ENCODE measurements at regions not wholly inside any gene's neighbourhood (a gene's known extent, or its start where the extent isn't known, plus 50 kb on each side); places are given as distances from the start of the nearest gene placed in this dataset.

- Mint-ChIP-seq H3K9me3 (peaks cover 0 to 3% (median 0%) of the 10 kb centered on the region in 6 donors), H3K27ac (no peak overlapping the region), H3K4me1 (no peaks in the 10 kb centered on the region), H3K4me3 (no peak overlapping the region), H3K36me3 (no peaks in the 10 kb centered on the region), H3K27me3 (ENCODE audit: low read depth in 3 of 3) (peaks cover 0 to 1% (median 0%) of the 10 kb centered on the region in 3 donors)
- DNase-seq, result no peak
These were observed 469.8 kb upstream of the WWC1 start for GRCh38 chr5:167821669-167822068.

- Mint-ChIP-seq H3K4me3 (no peak overlapping the region), H3K27ac (no peak overlapping the region), H3K4me1 (no peaks in the 10 kb centered on the region), H3K36me3 (no peaks in the 10 kb centered on the region), H3K27me3 (ENCODE audit: low read depth in 3 of 3) (peaks cover 0 to 1% (median 0%) of the 10 kb centered on the region in 3 donors), H3K9me3 (peaks cover 0 to 3% (median 0%) of the 10 kb centered on the region in 6 donors)
- DNase-seq, result no peak
These were observed 469.2 kb upstream of the WWC1 start for GRCh38 chr5:167822241-167822640.

- Mint-ChIP-seq H3K4me1 (no peaks in the 10 kb centered on the region), H3K9me3 (peaks cover 0 to 3% (median 0%) of the 10 kb centered on the region in 6 donors), H3K27me3 (ENCODE audit: low read depth in 3 of 3) (peaks cover 2 to 3% (median 2%) of the 10 kb centered on the region in 3 donors), H3K4me3 (no peak overlapping the region), H3K27ac (no peak overlapping the region), H3K36me3 (no peaks in the 10 kb centered on the region)
- DNase-seq, result no peak
These were observed 468.0 kb upstream of the WWC1 start for GRCh38 chr5:167823405-167823804.

DNA sequence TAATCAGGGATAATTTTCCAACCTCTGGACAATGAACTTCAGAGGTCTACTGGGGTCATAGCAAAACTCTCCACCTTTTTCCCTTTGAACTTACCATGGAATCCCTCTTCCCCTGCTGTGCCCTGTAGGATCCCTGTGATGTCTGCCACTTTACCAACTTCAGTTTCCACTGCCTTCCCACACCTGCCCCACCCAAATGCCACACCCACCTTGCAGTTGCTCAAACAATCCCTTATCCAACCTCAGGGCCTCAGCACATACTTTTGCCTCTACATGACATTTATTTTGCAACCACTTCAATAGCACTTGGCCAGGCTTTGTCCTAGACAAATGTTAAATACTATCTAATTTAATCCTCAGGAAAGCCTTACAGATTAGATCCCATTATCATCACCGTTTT is 463.7 kb upstream of the WWC1 start:
- Mint-ChIP-seq H3K9me3 (peaks cover 0 to 9% (median under 1%) of the 10 kb centered on the region in 6 donors), H3K36me3 (no peaks in the 10 kb centered on the region), H3K4me1 (no peaks in the 10 kb centered on the region)

GRCh38 chr5:167831754-167832504 is 459.5 kb upstream of the WWC1 start:
- Mint-ChIP-seq H3K27ac (no peak overlapping the region), H3K4me1 (no peaks in the 10 kb centered on the region), H3K9me3 (peaks cover 0 to 5% (median under 1%) of the 10 kb centered on the region in 6 donors), H3K4me3 (no peak overlapping the region), H3K27me3 (ENCODE audit: low read depth in 3 of 3) (peaks cover 2 to 5% (median 2%) of the 10 kb centered on the region in 3 donors), H3K36me3 (no peaks in the 10 kb centered on the region)
- DNase-seq, result no peak

More for the DNA sequence above, 463.7 kb upstream of the WWC1 start:
- DNase-seq, result no peak
- Mint-ChIP-seq H3K27me3 (ENCODE audit: low read depth in 3 of 3) (peaks cover 2 to 5% (median 3%) of the 10 kb centered on the region in 3 donors), H3K27ac (no peak overlapping the region), H3K4me3 (no peak overlapping the region)

DNA sequence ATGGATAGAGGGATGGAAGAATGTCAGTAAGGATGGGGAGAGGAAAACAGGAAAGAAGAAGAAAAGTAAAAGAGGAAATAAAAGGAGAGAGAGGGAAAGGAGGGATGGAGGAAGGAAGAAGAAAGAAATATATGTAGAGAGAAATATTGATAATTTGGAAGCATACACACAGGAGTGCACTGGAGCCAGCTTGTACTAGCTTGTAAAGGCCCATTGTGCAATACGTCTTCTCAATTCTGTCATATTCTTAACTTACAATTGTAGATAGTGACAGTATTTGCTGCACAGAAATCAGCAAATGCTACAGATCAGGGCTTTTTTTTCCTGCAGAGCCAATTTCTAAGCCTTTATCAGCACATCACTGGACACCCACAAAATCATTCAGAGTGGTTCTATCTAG is 458.8 kb upstream of the WWC1 start:
- no peaks in the 10 kb centered on the region for H3K36me3 Mint-ChIP-seq
- no peak overlapping the region for H3K27ac Mint-ChIP-seq
- DNase-seq, result no peak

DNA sequence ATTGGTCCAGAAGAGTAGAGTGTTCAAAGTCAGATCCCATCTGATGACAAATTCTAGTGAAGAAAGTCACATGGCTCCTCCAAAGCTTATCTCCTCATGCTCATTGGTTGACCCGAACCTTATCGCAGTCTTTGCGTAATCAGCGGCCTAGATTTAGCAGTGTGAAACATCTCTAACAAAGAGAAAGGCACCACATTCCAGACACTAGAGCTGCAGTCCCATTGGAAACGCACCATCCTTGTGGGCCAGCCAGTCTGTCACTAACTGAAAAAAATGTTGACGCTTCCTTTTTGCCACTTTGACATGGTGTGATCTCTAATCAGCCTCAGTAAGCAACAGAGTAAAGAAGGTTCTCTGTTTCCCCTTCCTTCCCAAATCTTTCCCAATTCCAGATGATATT is 458.0 kb upstream of the WWC1 start:
- Mint-ChIP-seq H3K4me1 (no peaks in the 10 kb centered on the region), H3K4me3 (no peak overlapping the region), H3K9me3 (peaks cover 0 to 5% (median under 1%) of the 10 kb centered on the region in 6 donors), H3K27me3 (ENCODE audit: low read depth in 3 of 3) (peaks cover 0 to 3% (median 0%) of the 10 kb centered on the region in 3 donors), H3K36me3 (no peaks in the 10 kb centered on the region), H3K27ac (peak overlapping the region in 1 of 6 donors; percentile 73)
- no peak for DNase-seq

More for the DNA sequence above, 458.8 kb upstream of the WWC1 start:
- Mint-ChIP-seq H3K9me3 (peaks cover 0 to 5% (median under 1%) of the 10 kb centered on the region in 6 donors), H3K4me3 (no peak overlapping the region), H3K4me1 (no peaks in the 10 kb centered on the region), H3K27me3 (ENCODE audit: low read depth in 3 of 3) (peaks cover 2 to 5% (median 2%) of the 10 kb centered on the region in 3 donors)

GRCh38 chr5:167835146-167835545 is 456.3 kb upstream of the WWC1 start:
- Mint-ChIP-seq H3K36me3 (no peaks in the 10 kb centered on the region), H3K27ac (no peak overlapping the region), H3K4me3 (no peak overlapping the region), H3K27me3 (ENCODE audit: low read depth in 3 of 3) (peaks cover 0 to 3% (median 0%) of the 10 kb centered on the region in 3 donors), H3K9me3 (peaks cover 0 to 5% (median under 1%) of the 10 kb centered on the region in 6 donors), H3K4me1 (no peaks in the 10 kb centered on the region)
- DNase-seq, result no peak

GRCh38 chr5:167837127-167837526 is 454.3 kb upstream of the WWC1 start:
- no peak overlapping the region for H3K4me3 Mint-ChIP-seq
- no peak for DNase-seq
- no peak overlapping the region for H3K27ac Mint-ChIP-seq
- peaks cover 0 to 5% (median 2%) of the 10 kb centered on the region in 6 donors for H3K9me3 Mint-ChIP-seq
- no peaks in the 10 kb centered on the region for H3K36me3 Mint-ChIP-seq
- H3K4me1 Mint-ChIP-seq, result no peaks in the 10 kb centered on the region
- peaks cover 0 to 2% (median 0%) of the 10 kb centered on the region in 3 donors for H3K27me3 Mint-ChIP-seq (ENCODE audit: low read depth in 3 of 3)

- Mint-ChIP-seq H3K36me3 (no peaks in the 10 kb centered on the region), H3K27me3 (ENCODE audit: low read depth in 3 of 3) (peaks cover 0 to 2% (median 0%) of the 10 kb centered on the region in 3 donors), H3K9me3 (peaks cover 0 to 7% (median 4%) of the 10 kb centered on the region in 6 donors), H3K4me3 (no peak overlapping the region), H3K4me1 (no peaks in the 10 kb centered on the region), H3K27ac (no peak overlapping the region)
- DNase-seq, result no peak
These were observed 452.4 kb upstream of the WWC1 start for GRCh38 chr5:167839065-167839464.

- H3K9me3 Mint-ChIP-seq, result peaks cover 0 to 10% (median 4%) of the 10 kb centered on the region in 6 donors
- no peak overlapping the region for H3K4me3 Mint-ChIP-seq
- H3K4me1 Mint-ChIP-seq, result no peaks in the 10 kb centered on the region
- H3K27me3 Mint-ChIP-seq (ENCODE audit: low read depth in 3 of 3), result peaks cover 0 to 2% (median 0%) of the 10 kb centered on the region in 3 donors
- peaks cover 0 to 3% (median 0%) of the 10 kb centered on the region in 3 donors for H3K36me3 Mint-ChIP-seq
- DNase-seq, result no peak
- H3K27ac Mint-ChIP-seq, result no peak overlapping the region
These were observed 450.8 kb upstream of the WWC1 start for GRCh38 chr5:167840527-167841130.

DNA sequence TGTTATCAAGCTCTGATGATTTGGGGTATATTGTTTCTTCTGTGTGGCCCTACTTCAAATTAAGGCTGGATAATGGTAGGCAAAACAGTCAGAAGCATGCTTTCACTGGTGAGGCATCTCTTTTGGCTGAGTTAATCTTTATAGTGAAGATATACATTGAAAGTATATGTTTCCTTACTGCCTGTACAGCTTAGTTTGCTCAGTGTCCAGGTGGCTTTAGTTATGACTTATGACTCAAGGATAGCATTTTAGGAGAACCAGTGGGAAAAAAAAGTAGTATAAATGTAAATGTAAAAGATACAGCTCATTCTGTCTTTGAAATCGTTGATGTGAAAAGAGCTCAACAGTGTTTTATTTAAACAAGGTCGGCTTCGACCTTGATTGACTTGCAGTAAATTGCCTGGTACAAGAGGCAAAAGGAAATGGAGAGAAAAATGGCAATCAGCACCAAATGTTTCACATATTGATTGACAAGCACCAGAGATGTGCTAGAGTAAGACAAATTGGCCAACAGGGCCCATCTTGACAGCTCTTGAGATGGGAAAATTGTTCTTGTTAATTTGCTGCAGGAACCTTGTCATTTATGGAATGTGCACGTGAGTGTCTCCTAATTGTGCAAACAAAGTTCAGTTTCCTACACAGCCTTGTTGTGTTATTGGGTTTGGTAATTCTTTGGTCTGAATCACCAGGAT is 447.4 kb upstream of the WWC1 start:
- peaks cover 0 to 6% (median 2%) of the 10 kb centered on the region in 3 donors for H3K27me3 Mint-ChIP-seq (ENCODE audit: low read depth in 3 of 3)
- no peak for DNase-seq
- H3K27ac Mint-ChIP-seq, result no peak overlapping the region
- H3K4me3 Mint-ChIP-seq, result no peak overlapping the region
- H3K9me3 Mint-ChIP-seq, result peaks cover 0 to 10% (median 5%) of the 10 kb centered on the region in 6 donors
- H3K36me3 Mint-ChIP-seq, result peaks cover 0 to 3% (median 0%) of the 10 kb centered on the region in 3 donors
- no peaks in the 10 kb centered on the region for H3K4me1 Mint-ChIP-seq

- Mint-ChIP-seq H3K9me3 (peaks cover 0 to 16% (median 5%) of the 10 kb centered on the region in 6 donors), H3K36me3 (peaks cover 0 to 3% (median 0%) of the 10 kb centered on the region in 3 donors), H3K27ac (no peak overlapping the region), H3K27me3 (ENCODE audit: low read depth in 3 of 3) (peaks cover 0 to 8% (median 2%) of the 10 kb centered on the region in 3 donors), H3K4me1 (no peaks in the 10 kb centered on the region), H3K4me3 (no peak overlapping the region)
- no peak for DNase-seq
These were observed 445.5 kb upstream of the WWC1 start for GRCh38 chr5:167845952-167846351.

DNA sequence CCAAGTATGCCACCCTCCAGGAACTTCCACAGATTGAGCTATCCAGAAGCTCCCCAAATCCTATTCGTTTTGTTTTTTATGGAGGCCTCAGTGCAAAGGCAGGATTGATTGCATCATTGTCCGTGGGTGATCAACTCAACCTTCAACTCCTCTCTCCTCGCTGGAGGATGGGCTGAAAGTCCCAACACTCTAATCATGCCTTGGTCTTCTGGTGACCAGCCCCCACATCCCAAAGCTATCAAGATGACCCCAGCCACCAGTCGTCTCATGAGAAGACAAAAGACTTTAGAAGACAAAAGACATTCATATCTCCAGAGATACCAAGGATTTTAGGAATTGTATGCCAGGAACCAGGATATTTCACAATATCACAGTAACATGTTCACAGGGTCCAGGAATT is 441.6 kb upstream of the WWC1 start:
- no peak overlapping the region for H3K4me3 Mint-ChIP-seq
- H3K4me1 Mint-ChIP-seq, result no peaks in the 10 kb centered on the region
- H3K27ac Mint-ChIP-seq, result no peak overlapping the region
- peaks cover 0 to 12% (median 5%) of the 10 kb centered on the region in 6 donors for H3K9me3 Mint-ChIP-seq
- peaks cover 0 to 6% (median 2%) of the 10 kb centered on the region in 3 donors for H3K27me3 Mint-ChIP-seq (ENCODE audit: low read depth in 3 of 3)
- DNase-seq, result no peak
- H3K36me3 Mint-ChIP-seq, result peaks cover 0 to under 1% (median 0%) of the 10 kb centered on the region in 3 donors
